Lower leg skin (tissue), 3 donors: ENCODE measurements at regions not wholly inside any gene's neighbourhood (a gene's known extent, or its start where the extent isn't known, plus 50 kb on each side); places are given as distances from the start of the nearest gene placed in this dataset.

ENCODE experiments used
- POLR2A ChIP-seq, 2 donors: fragments of 450-650 bp; IDR thresholded peaks; one replicate each; pipeline ENCODE4 v1.6.1; 2016 to 2017; ENCODE audit warnings: antibody characterized with exemption in 2 of 2, mild to moderate bottlenecking in 1 of 2, moderate library complexity in 1 of 2
- TF ChIP-seq, protein P1 (sequence below), 3 donors: fragments of 450-650 bp; IDR thresholded peaks; one replicate each; pipeline ENCODE4 v1.5.1; 2016; ENCODE audit warnings: antibody characterized with exemption in 3 of 3, mild to moderate bottlenecking in 3 of 3, moderate library complexity in 2 of 3

GRCh38 chr3:10744098-10744465 lies 71.9 kb upstream of the SLC6A11 start:
- TF ChIP-seq, protein P1, sequence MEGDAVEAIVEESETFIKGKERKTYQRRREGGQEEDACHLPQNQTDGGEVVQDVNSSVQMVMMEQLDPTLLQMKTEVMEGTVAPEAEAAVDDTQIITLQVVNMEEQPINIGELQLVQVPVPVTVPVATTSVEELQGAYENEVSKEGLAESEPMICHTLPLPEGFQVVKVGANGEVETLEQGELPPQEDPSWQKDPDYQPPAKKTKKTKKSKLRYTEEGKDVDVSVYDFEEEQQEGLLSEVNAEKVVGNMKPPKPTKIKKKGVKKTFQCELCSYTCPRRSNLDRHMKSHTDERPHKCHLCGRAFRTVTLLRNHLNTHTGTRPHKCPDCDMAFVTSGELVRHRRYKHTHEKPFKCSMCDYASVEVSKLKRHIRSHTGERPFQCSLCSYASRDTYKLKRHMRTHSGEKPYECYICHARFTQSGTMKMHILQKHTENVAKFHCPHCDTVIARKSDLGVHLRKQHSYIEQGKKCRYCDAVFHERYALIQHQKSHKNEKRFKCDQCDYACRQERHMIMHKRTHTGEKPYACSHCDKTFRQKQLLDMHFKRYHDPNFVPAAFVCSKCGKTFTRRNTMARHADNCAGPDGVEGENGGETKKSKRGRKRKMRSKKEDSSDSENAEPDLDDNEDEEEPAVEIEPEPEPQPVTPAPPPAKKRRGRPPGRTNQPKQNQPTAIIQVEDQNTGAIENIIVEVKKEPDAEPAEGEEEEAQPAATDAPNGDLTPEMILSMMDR (IDR thresholded peaks at IDR 0.05), result no peak
- TF ChIP-seq POLR2A (IDR thresholded peaks at IDR 0.05), result no peak
